ENCODE measurements at regions not wholly inside any gene's neighbourhood (a gene's known extent, or its start where the extent isn't known, plus 50 kb on each side); places are given as distances from the start of the nearest gene placed in this dataset.

DNA sequence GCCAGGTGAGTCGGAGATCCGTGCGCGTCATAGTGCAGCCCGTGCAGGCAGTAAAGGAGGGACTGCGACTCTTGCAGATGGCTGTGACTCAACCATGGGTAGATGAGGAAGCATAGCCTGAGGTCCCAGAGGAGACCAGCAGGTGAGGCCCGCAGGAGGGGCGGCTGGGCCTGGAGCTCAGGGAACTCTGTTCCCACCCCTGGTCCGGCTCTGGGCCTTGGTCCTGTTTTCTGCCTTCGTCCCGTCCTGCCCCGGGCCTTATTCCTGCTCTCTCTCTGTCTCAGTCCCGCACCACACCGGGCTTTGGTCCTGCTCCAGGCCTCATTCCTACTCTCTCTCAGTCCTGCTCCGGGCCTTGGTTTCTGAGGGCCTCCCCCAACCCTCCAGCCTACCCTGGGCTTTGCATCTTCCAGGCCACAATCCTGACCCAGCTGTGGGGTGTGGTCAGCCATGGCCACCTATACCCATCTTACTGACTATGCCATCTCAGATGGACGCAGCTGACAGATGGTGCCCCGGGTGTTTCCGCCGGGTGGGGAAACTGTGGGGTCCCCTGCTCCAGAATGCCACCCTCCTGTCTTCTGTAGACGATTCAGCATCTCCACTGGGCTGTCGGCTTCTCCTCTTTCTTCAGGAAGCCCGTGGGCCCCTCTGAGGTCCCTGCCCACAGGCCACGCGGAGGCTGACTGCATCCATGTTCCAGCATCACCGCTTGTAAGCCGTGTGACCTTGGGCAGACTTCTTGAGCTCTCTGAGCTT lies 1134.1 kb downstream of the BRD1 start:
- no peaks in the 10 kb centered on the region for H3K9me3 ChIP-seq (ENCODE audit: control insufficient read depth in 2 of 2, low read length in 2 of 2)
- no peaks in the 10 kb centered on the region for H3K27me3 ChIP-seq (ENCODE audit: control insufficient read depth, insufficient read depth, low read length)
- no peak overlapping the region for H3K27ac Mint-ChIP-seq
- H3K27me3 Mint-ChIP-seq, result no peaks in the 10 kb centered on the region
- no peaks in the 10 kb centered on the region for H3K4me1 ChIP-seq (ENCODE audit: control insufficient read depth, insufficient read depth, low read length, poor library complexity, severe bottlenecking)
- H3K36me3 Mint-ChIP-seq, result no peaks in the 10 kb centered on the region
- no peak overlapping the region for H3K4me3 ChIP-seq (ENCODE audit: low read depth, low read length)
- no peaks in the 10 kb centered on the region for H3K9me3 Mint-ChIP-seq
- no peak overlapping the region for H3K27ac ChIP-seq (ENCODE audit: insufficient read depth, low read length, poor library complexity, severe bottlenecking)
- H3K36me3 ChIP-seq (ENCODE audit: control insufficient read depth, insufficient read depth, low read length), result no peaks in the 10 kb centered on the region
- no peaks in the 10 kb centered on the region for H3K4me1 Mint-ChIP-seq
- DNase-seq, result no peak
- no peak overlapping the region for H3K4me3 Mint-ChIP-seq
- no peak for ATAC-seq (ENCODE audit: low read depth in 2 of 2)

DNA sequence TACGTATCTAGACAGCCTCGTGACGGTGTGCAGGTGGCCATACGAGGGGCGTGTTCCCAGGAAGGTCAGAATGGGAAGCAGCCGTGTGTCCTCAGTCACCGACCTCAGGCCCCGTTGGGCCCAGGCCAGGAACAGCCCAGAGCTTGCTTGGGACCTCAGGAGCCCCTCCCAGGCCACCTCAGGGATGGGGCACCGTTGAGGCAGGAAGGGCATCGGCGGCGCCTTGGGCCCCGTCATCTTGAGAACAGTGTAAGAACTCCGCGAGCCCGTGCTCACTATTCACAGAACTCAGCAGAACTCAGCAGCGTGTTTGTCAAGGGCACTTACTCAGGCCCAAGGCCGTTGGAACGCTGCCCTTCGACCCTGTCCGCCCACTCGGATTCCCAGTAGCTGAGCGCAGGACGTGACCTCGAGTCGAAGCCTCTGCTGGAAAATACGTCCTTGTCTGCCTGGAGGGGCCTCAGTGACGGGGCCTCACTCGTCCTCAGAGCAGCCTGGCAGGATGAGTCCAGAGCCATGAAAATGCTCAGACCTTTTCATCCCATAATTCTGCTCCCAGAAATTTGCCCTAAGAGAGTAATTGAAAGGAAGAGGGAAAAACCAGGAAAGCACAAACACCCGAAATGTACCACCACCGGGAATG lies 1134.8 kb downstream of the BRD1 start:
- DNase-seq (no peak), ATAC-seq (ENCODE audit: low read depth in 2 of 2) (no peak)
- no peak overlapping the region for H3K27ac ChIP-seq (ENCODE audit: insufficient read depth, low read length, poor library complexity, severe bottlenecking)
- H3K36me3 ChIP-seq (ENCODE audit: control insufficient read depth, insufficient read depth, low read length), result no peaks in the 10 kb centered on the region
- H3K4me3 ChIP-seq (ENCODE audit: low read depth, low read length), result no peak overlapping the region
- no peaks in the 10 kb centered on the region for H3K36me3 Mint-ChIP-seq
- no peaks in the 10 kb centered on the region for H3K9me3 Mint-ChIP-seq
- H3K27me3 ChIP-seq (ENCODE audit: control insufficient read depth, insufficient read depth, low read length), result no peaks in the 10 kb centered on the region
- H3K4me3 Mint-ChIP-seq, result no peak overlapping the region
- H3K27ac Mint-ChIP-seq, result no peak overlapping the region
- no peaks in the 10 kb centered on the region for H3K27me3 Mint-ChIP-seq
- H3K4me1 ChIP-seq (ENCODE audit: control insufficient read depth, insufficient read depth, low read length, poor library complexity, severe bottlenecking), result no peaks in the 10 kb centered on the region
- H3K4me1 Mint-ChIP-seq, result no peaks in the 10 kb centered on the region
- no peaks in the 10 kb centered on the region for H3K9me3 ChIP-seq (ENCODE audit: control insufficient read depth in 2 of 2, low read length in 2 of 2)

DNA sequence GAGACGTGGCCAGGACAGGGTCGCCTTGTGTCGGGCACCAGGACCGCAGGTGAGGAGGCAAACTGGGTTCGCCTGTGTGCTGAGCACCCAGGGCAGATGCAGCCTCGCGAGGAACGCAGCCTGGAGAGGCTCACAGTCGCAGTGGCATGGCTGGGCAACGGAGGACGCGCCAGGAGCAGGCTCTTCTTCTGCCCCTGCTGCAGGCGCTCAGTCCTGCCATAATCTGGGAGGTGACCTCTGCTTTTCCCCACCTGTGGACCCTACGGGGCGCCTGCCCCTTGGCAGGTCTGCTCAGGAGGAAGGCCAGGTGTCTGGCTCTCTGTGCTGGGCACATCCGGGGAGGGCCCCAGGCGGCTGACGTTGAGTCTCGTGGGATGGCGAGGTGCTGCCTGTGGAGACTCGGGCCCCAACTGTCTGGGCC lies 1136.2 kb downstream of the BRD1 start:
- no peak for DNase-seq
- Histone ChIP-seq H3K4me3 (ENCODE audit: low read depth, low read length) (no peak overlapping the region), H3K9me3 (ENCODE audit: control insufficient read depth in 2 of 2, low read length in 2 of 2) (no peaks in the 10 kb centered on the region), H3K27ac (ENCODE audit: insufficient read depth, low read length, poor library complexity, severe bottlenecking) (no peak overlapping the region), H3K4me1 (ENCODE audit: control insufficient read depth, insufficient read depth, low read length, poor library complexity, severe bottlenecking) (no peaks in the 10 kb centered on the region), H3K27me3 (ENCODE audit: control insufficient read depth, insufficient read depth, low read length) (no peaks in the 10 kb centered on the region), H3K36me3 (ENCODE audit: control insufficient read depth, insufficient read depth, low read length) (no peaks in the 10 kb centered on the region)
- no peak overlapping the region for H3K27ac Mint-ChIP-seq
- no peaks in the 10 kb centered on the region for H3K36me3 Mint-ChIP-seq
- ATAC-seq (ENCODE audit: low read depth in 2 of 2), result no peak
- H3K9me3 Mint-ChIP-seq, result peaks cover 0 to 6% (median 1%) of the 10 kb centered on the region in 7 donors
- no peaks in the 10 kb centered on the region for H3K27me3 Mint-ChIP-seq
- no peak overlapping the region for H3K4me3 Mint-ChIP-seq
- H3K4me1 Mint-ChIP-seq, result no peaks in the 10 kb centered on the region

DNA sequence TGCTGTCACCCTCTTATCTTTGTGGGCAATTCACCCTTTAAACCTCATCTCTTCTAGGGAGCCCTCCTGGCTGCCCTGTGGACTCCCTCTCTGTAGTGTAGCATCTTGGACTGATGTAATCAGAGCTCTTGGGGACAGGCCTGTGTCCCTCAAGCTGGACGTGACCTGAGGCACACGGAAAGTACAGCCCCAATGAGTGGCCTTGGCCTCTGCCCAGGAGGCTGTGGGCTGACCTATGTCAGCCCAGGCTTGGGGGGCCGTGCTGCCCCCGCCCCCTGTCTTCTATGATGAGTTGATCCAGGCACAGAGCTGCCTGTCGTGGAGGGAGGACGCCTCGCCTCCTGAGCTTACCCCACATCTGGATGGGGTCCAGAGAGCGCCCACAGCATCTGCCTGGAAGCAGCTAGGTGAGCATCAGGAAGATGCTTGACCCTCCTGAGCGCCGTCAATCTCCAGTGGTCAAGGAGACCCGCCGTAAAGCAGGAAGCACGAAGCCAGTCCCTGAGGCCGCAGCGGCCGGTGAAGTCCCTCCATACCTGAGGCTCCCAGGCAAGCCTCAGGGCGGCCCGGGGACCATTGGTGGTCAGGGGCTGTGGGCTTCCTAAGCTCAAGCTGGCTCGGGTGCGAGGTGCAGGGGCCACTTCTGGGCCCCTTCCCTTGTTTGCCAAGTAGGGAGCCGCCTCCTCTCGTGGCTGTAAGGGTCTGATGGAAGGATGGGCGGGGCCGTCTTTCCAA lies 1136.9 kb downstream of the BRD1 start:
- Mint-ChIP-seq H3K4me3 (no peak overlapping the region), H3K27ac (no peak overlapping the region), H3K36me3 (no peaks in the 10 kb centered on the region), H3K4me1 (no peaks in the 10 kb centered on the region), H3K9me3 (peaks cover 0 to 6% (median 1%) of the 10 kb centered on the region in 7 donors), H3K27me3 (no peaks in the 10 kb centered on the region)
- H3K9me3 ChIP-seq (ENCODE audit: control insufficient read depth in 2 of 2, low read length in 2 of 2), result no peaks in the 10 kb centered on the region
- no peak for ATAC-seq (ENCODE audit: low read depth in 2 of 2)
- no peak overlapping the region for H3K27ac ChIP-seq (ENCODE audit: insufficient read depth, low read length, poor library complexity, severe bottlenecking)
- H3K4me1 ChIP-seq (ENCODE audit: control insufficient read depth, insufficient read depth, low read length, poor library complexity, severe bottlenecking), result no peaks in the 10 kb centered on the region
- no peaks in the 10 kb centered on the region for H3K27me3 ChIP-seq (ENCODE audit: control insufficient read depth, insufficient read depth, low read length)
- H3K36me3 ChIP-seq (ENCODE audit: control insufficient read depth, insufficient read depth, low read length), result no peaks in the 10 kb centered on the region
- H3K4me3 ChIP-seq (ENCODE audit: low read depth, low read length), result no peak overlapping the region
- DNase-seq, result no peak

DNA sequence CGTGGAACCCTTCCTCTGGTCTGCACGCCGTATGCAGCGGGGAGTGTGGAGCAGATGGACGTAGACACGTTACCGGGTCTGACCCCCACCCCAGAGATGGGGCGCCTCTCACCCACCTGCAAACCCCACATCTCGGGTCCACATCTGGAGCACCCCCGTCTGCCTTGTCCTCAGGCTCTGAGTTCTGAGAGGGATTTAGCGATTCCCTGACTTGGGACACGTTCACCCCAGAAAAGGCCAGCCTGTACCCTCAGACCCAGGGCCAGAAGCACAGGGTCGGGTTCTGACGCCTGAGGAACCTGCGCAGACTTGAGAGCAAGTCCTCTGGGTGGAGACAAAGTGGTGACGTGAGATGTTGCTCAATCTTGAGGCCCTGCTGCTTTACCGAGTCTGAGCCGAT lies 1138.5 kb downstream of the BRD1 start:
- H3K4me1 Mint-ChIP-seq, result no peaks in the 10 kb centered on the region
- no peak for ATAC-seq (ENCODE audit: low read depth in 2 of 2)
- no peaks in the 10 kb centered on the region for H3K9me3 ChIP-seq (ENCODE audit: control insufficient read depth in 2 of 2, low read length in 2 of 2)
- no peak overlapping the region for H3K27ac Mint-ChIP-seq
- DNase-seq, result no peak
- H3K27me3 ChIP-seq (ENCODE audit: control insufficient read depth, insufficient read depth, low read length), result no peaks in the 10 kb centered on the region
- no peak overlapping the region for H3K4me3 Mint-ChIP-seq
- H3K4me1 ChIP-seq (ENCODE audit: control insufficient read depth, insufficient read depth, low read length, poor library complexity, severe bottlenecking), result no peaks in the 10 kb centered on the region
- no peaks in the 10 kb centered on the region for H3K27me3 Mint-ChIP-seq
- H3K36me3 Mint-ChIP-seq, result no peaks in the 10 kb centered on the region
- H3K27ac ChIP-seq (ENCODE audit: insufficient read depth, low read length, poor library complexity, severe bottlenecking), result no peak overlapping the region
- peaks cover 0 to 6% (median 1%) of the 10 kb centered on the region in 7 donors for H3K9me3 Mint-ChIP-seq
- H3K4me3 ChIP-seq (ENCODE audit: low read depth, low read length), result no peak overlapping the region
- no peaks in the 10 kb centered on the region for H3K36me3 ChIP-seq (ENCODE audit: control insufficient read depth, insufficient read depth, low read length)

DNA sequence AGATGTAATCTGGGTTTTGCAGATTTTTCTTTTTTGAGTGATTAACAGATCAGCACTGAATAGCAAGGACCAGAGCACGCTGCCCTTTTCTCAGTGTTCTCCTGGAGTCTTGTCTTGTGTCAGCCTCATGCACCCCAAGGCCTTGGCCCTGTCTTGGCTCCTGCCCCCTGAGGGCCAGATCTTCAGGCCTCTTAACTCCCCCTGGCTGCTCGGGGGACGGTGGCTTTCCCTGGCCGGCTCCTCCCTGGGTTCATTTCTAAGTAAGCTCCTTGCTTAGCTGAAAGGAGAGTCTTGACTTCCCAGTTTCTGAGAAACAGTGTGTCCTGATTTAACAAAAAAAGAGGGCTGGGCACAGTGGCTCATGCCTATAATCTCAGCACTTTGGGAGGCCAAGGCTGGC lies 1139.3 kb downstream of the BRD1 start:
- no peak overlapping the region for H3K4me3 ChIP-seq (ENCODE audit: low read depth, low read length)
- Mint-ChIP-seq H3K27ac (no peak overlapping the region), H3K4me1 (no peaks in the 10 kb centered on the region), H3K36me3 (no peaks in the 10 kb centered on the region), H3K27me3 (no peaks in the 10 kb centered on the region), H3K9me3 (peaks cover 0 to 6% (median 1%) of the 10 kb centered on the region in 7 donors), H3K4me3 (no peak overlapping the region)
- ATAC-seq (ENCODE audit: low read depth in 2 of 2) (no peak), DNase-seq (no peak)
- H3K27ac ChIP-seq (ENCODE audit: insufficient read depth, low read length, poor library complexity, severe bottlenecking), result no peak overlapping the region
- no peaks in the 10 kb centered on the region for H3K4me1 ChIP-seq (ENCODE audit: control insufficient read depth, insufficient read depth, low read length, poor library complexity, severe bottlenecking)
- no peaks in the 10 kb centered on the region for H3K27me3 ChIP-seq (ENCODE audit: control insufficient read depth, insufficient read depth, low read length)
- H3K9me3 ChIP-seq (ENCODE audit: control insufficient read depth in 2 of 2, low read length in 2 of 2), result no peaks in the 10 kb centered on the region
- no peaks in the 10 kb centered on the region for H3K36me3 ChIP-seq (ENCODE audit: control insufficient read depth, insufficient read depth, low read length)

DNA sequence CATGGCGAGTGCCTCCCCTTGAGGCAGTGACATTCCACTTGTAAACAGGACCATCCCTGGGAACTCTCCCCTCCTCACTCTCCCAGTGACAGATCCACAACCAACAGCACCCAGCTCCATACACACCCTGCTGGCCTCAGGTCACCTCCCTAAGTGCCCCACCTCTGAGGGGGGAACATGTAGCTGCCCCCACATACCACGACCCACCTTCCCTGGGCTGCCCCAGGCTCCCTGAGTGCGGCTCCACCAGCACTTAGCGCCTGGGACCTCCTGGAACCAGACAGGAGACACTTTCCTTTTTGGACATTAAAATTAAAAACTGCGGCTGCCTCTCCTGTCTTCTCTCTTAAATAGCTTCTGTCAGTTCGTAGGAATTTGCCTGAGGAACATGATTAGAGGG lies 1140.1 kb downstream of the BRD1 start:
- DNase-seq (no peak), ATAC-seq (ENCODE audit: low read depth in 2 of 2) (no peak)
- no peaks in the 10 kb centered on the region for H3K4me1 Mint-ChIP-seq
- Histone ChIP-seq H3K4me3 (ENCODE audit: low read depth, low read length) (no peak overlapping the region), H3K36me3 (ENCODE audit: control insufficient read depth, insufficient read depth, low read length) (no peaks in the 10 kb centered on the region), H3K9me3 (ENCODE audit: control insufficient read depth in 2 of 2, low read length in 2 of 2) (no peaks in the 10 kb centered on the region), H3K27me3 (ENCODE audit: control insufficient read depth, insufficient read depth, low read length) (no peaks in the 10 kb centered on the region), H3K4me1 (ENCODE audit: control insufficient read depth, insufficient read depth, low read length, poor library complexity, severe bottlenecking) (no peaks in the 10 kb centered on the region), H3K27ac (ENCODE audit: insufficient read depth, low read length, poor library complexity, severe bottlenecking) (no peak overlapping the region)
- H3K4me3 Mint-ChIP-seq, result no peak overlapping the region
- H3K36me3 Mint-ChIP-seq, result no peaks in the 10 kb centered on the region
- peaks cover 0 to 6% (median 1%) of the 10 kb centered on the region in 7 donors for H3K9me3 Mint-ChIP-seq
- H3K27ac Mint-ChIP-seq, result no peak overlapping the region
- H3K27me3 Mint-ChIP-seq, result no peaks in the 10 kb centered on the region
